Stimulated activated CD4-positive, alpha-beta T cell treated with anti-CD3 and anti-CD28 coated beads, Interleukin-4, amount 100 ng/mL, for 4 hours (primary cell): ENCODE measurements at regions not wholly inside any gene's neighbourhood (a gene's known extent, or its start where the extent isn't known, plus 50 kb on each side); places are given as distances from the start of the nearest gene placed in this dataset.
"Not testable (repeated sequence)": the region's sequence is repeated elsewhere in the genome, so short reads cannot be mapped to it uniquely, and the experiment has no call there.

Source experiments
- DNase-seq, 2 experiments: peaks; one replicate each; pipeline ENCODE4 v3.0.0-alpha.2; 2020

- peak; percentile 46 to 59 for DNase-seq
These were observed 145.9 kb downstream of the CCDC74A start for GRCh38 chr2:131673400-131674173.

GRCh38 chr2:131674174-131674507 is 146.5 kb downstream of the CCDC74A start:
- no peak for DNase-seq

GRCh38 chr2:131681611-131682121 is 154.0 kb downstream of the CCDC74A start:
- not testable (repeated sequence) for DNase-seq

GRCh38 chr2:131682122-131682944 is 154.6 kb downstream of the CCDC74A start:
- DNase-seq: peak; percentile 67 to 76

- not testable (repeated sequence) for DNase-seq
These were observed 155.2 kb downstream of the CCDC74A start for GRCh38 chr2:131682945-131683330.

GRCh38 chr2:131684631-131685316 is 157.1 kb downstream of the CCDC74A start:
- DNase-seq: not testable (repeated sequence)

- not testable (repeated sequence) for DNase-seq
These were observed 158.6 kb downstream of the CCDC74A start for GRCh38 chr2:131686164-131686893.

- not testable (repeated sequence) for DNase-seq
These were observed 159.2 kb downstream of the CCDC74A start for GRCh38 chr2:131686894-131687238.

GRCh38 chr2:131689066-131689465 is 161.4 kb downstream of the CCDC74A start:
- DNase-seq: not testable (repeated sequence)

- DNase-seq: not testable (repeated sequence)
These were observed 183.6 kb downstream of the CCDC74A start for GRCh38 chr2:131711268-131711667.

GRCh38 chr2:131717907-131718306 is 190.2 kb downstream of the CCDC74A start:
- DNase-seq: not testable (repeated sequence)

GRCh38 chr2:131721163-131721562 is 193.5 kb downstream of the CCDC74A start:
- DNase-seq: not testable (repeated sequence)

GRCh38 chr2:131722256-131722655 is 194.6 kb downstream of the CCDC74A start:
- not testable (repeated sequence) for DNase-seq

GRCh38 chr2:131724019-131724418 is 196.3 kb downstream of the CCDC74A start:
- DNase-seq: no peak

- DNase-seq: not testable (repeated sequence)
These were observed 200.8 kb downstream of the CCDC74A start for GRCh38 chr2:131728451-131728850.

GRCh38 chr2:131733530-131733929 is 205.8 kb downstream of the CCDC74A start:
- not testable (repeated sequence) for DNase-seq

GRCh38 chr2:131736406-131736805 is 208.7 kb downstream of the CCDC74A start:
- not testable (repeated sequence) for DNase-seq

GRCh38 chr2:131738533-131738932 is 210.8 kb downstream of the CCDC74A start:
- DNase-seq: not testable (repeated sequence)

GRCh38 chr2:131738996-131739434 is 211.3 kb downstream of the CCDC74A start:
- DNase-seq: not testable (repeated sequence)

GRCh38 chr2:131753640-131754561 is 226.2 kb downstream of the CCDC74A start:
- no peak for DNase-seq
